ENCODE measurements at regions not wholly inside any gene's neighbourhood (a gene's known extent, or its start where the extent isn't known, plus 50 kb on each side); places are given as distances from the start of the nearest gene placed in this dataset.

- no peaks in the 10 kb centered on the region for H4K20me1 ChIP-seq (ENCODE audit: insufficient read depth, low read length, poor library complexity, severe bottlenecking)
- no peaks in the 10 kb centered on the region for H3F3A ChIP-seq (ENCODE audit: low read depth)
- H3K4me3 ChIP-seq (ENCODE audit: low read length, poor library complexity, severe bottlenecking) = no peak overlapping the region
- TF ChIP-seq EZH2phosphoT487 (IDR thresholded peaks at IDR 0.05; ENCODE audit: borderline replicate concordance) = no peak
- no peak for TF ChIP-seq CTCF (conservative IDR thresholded peaks at IDR 0.05; ENCODE audit: low read length)
- no peaks in the 10 kb centered on the region for H3K27me3 ChIP-seq (ENCODE audit: insufficient read depth, low read length, poor library complexity, severe bottlenecking)
- no peaks in the 10 kb centered on the region for H3K9me2 ChIP-seq (replicated peaks; ENCODE audit: low read depth, low read length)
- H3K9me3 ChIP-seq (ENCODE audit: insufficient read depth, low read depth, low read length) = no peaks in the 10 kb centered on the region
- no peak overlapping the region for H2AFZ ChIP-seq (ENCODE audit: low read length)
- H3K9ac ChIP-seq (ENCODE audit: low read depth, low read length, poor library complexity, severe bottlenecking) = no peak overlapping the region
- no peaks in the 10 kb centered on the region for H3K79me2 ChIP-seq (ENCODE audit: insufficient read depth, low read length)
- no peaks in the 10 kb centered on the region for H3K4me1 ChIP-seq (ENCODE audit: insufficient read depth, low read length, poor library complexity, severe bottlenecking)
- H3K4me2 ChIP-seq (ENCODE audit: low read depth, low read length, poor library complexity, severe bottlenecking) = no peak overlapping the region
- H3K36me3 ChIP-seq (ENCODE audit: insufficient read depth, low read length) = no peaks in the 10 kb centered on the region
Measured at GRCh38 chr2:56040834-56041233, 117.3 kb upstream of the EFEMP1 start.

- Histone ChIP-seq H3K4me3 (ENCODE audit: low read length, poor library complexity, severe bottlenecking) (no peak overlapping the region), H3K79me2 (ENCODE audit: insufficient read depth, low read length) (no peaks in the 10 kb centered on the region)
Measured at GRCh38 chr2:56047136-56047535, 123.6 kb upstream of the EFEMP1 start.

GRCh38 chr2:56049233-56049845, 125.8 kb upstream of the EFEMP1 start:
- no peak for TF ChIP-seq CTCF (conservative IDR thresholded peaks at IDR 0.05; ENCODE audit: low read length)
- TF ChIP-seq EZH2phosphoT487 (IDR thresholded peaks at IDR 0.05; ENCODE audit: borderline replicate concordance) = no peak
- no peaks in the 10 kb centered on the region for H4K20me1 ChIP-seq (ENCODE audit: insufficient read depth, low read length, poor library complexity, severe bottlenecking)
- no peaks in the 10 kb centered on the region for H3K79me2 ChIP-seq (ENCODE audit: insufficient read depth, low read length)
- H3K9me2 ChIP-seq (replicated peaks; ENCODE audit: low read depth, low read length) = no peaks in the 10 kb centered on the region
- no peak overlapping the region for H2AFZ ChIP-seq (ENCODE audit: low read length)
- H3K36me3 ChIP-seq (ENCODE audit: insufficient read depth, low read length) = no peaks in the 10 kb centered on the region
- no peak overlapping the region for H3K4me2 ChIP-seq (ENCODE audit: low read depth, low read length, poor library complexity, severe bottlenecking)
- H3K9ac ChIP-seq (ENCODE audit: low read depth, low read length, poor library complexity, severe bottlenecking) = no peak overlapping the region
- H3K4me3 ChIP-seq (ENCODE audit: low read length, poor library complexity, severe bottlenecking) = no peak overlapping the region
- H3F3A ChIP-seq (ENCODE audit: low read depth) = no peaks in the 10 kb centered on the region
- no peaks in the 10 kb centered on the region for H3K27me3 ChIP-seq (ENCODE audit: insufficient read depth, low read length, poor library complexity, severe bottlenecking)
- no peaks in the 10 kb centered on the region for H3K4me1 ChIP-seq (ENCODE audit: insufficient read depth, low read length, poor library complexity, severe bottlenecking)
- H3K9me3 ChIP-seq (ENCODE audit: insufficient read depth, low read depth, low read length) = no peaks in the 10 kb centered on the region

More at GRCh38 chr2:56047136-56047535, 123.6 kb upstream of the EFEMP1 start:
- Histone ChIP-seq H3K27me3 (ENCODE audit: insufficient read depth, low read length, poor library complexity, severe bottlenecking) (no peaks in the 10 kb centered on the region), H2AFZ (ENCODE audit: low read length) (no peak overlapping the region), H3K9me3 (ENCODE audit: insufficient read depth, low read depth, low read length) (no peaks in the 10 kb centered on the region), H3F3A (ENCODE audit: low read depth) (no peaks in the 10 kb centered on the region), H4K20me1 (ENCODE audit: insufficient read depth, low read length, poor library complexity, severe bottlenecking) (no peaks in the 10 kb centered on the region), H3K4me1 (ENCODE audit: insufficient read depth, low read length, poor library complexity, severe bottlenecking) (no peaks in the 10 kb centered on the region), H3K4me2 (ENCODE audit: low read depth, low read length, poor library complexity, severe bottlenecking) (no peak overlapping the region), H3K9ac (ENCODE audit: low read depth, low read length, poor library complexity, severe bottlenecking) (no peak overlapping the region), H3K36me3 (ENCODE audit: insufficient read depth, low read length) (no peaks in the 10 kb centered on the region), H3K9me2 (replicated peaks; ENCODE audit: low read depth, low read length) (no peaks in the 10 kb centered on the region)
- TF ChIP-seq EZH2phosphoT487 (IDR thresholded peaks at IDR 0.05; ENCODE audit: borderline replicate concordance) (no peak), CTCF (conservative IDR thresholded peaks at IDR 0.05; ENCODE audit: low read length) (no peak)
